ENCODE measurements at regions not wholly inside any gene's neighbourhood (a gene's known extent, or its start where the extent isn't known, plus 50 kb on each side); places are given as distances from the start of the nearest gene placed in this dataset.
"Not testable (repeated sequence)": the region's sequence is repeated elsewhere in the genome, so short reads cannot be mapped to it uniquely, and the experiment has no call there.

GRCh38 chr3:158026236-158026635 lies 80.0 kb downstream of the SHOX2 start:
- DNase-seq (ENCODE audit: low spot score) = no peak

DNA sequence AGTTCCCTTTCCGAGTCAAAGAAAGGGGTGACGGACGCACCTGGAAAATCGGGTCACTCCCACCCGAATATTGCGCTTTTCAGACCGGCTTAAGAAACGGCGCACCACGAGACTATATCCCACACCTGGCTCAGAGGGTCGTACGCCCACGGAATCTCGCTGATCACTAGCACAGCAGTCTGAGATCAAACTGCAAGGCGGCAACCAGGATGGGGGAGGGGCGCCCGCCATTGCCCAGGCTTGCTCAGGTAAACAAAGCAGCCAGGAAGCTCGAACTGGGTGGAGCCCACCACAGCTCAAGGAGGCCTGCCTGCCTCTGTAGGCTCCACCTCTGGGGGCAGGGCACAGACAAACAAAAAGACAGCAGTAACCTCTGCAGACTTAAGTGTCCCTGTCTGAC lies 86.3 kb downstream of the SHOX2 start:
- DNase-seq (ENCODE audit: low spot score) = not testable (repeated sequence)

- DNase-seq (ENCODE audit: low spot score) = no peak
These were observed 87.8 kb downstream of the SHOX2 start for GRCh38 chr3:158018462-158018861.

DNA sequence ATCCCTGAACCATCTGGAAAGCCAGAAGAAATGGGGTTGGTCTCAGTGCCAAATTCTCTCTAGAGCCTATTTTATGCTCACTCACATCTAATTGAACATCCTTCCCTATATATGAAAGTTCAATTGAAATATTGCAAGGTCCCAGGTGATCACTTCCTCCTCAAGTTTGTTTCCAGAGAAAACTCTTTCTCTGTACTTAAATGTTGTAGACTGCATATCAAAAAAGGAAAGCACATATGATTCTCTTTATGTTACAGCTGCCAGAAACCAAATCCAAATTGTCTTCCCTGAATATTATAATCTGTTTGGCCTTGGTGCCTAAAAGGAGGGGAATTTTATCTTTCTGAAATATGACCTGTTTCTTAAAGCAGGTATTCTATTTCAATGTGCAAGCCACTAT lies 93.3 kb downstream of the SHOX2 start:
- DNase-seq (ENCODE audit: low spot score) = no peak

- no peak for DNase-seq (ENCODE audit: low spot score)
These were observed 100.7 kb downstream of the SHOX2 start for GRCh38 chr3:158005391-158006100.

- DNase-seq (ENCODE audit: low spot score) = no peak
These were observed 107.0 kb downstream of the SHOX2 start for GRCh38 chr3:157999246-157999645.

DNA sequence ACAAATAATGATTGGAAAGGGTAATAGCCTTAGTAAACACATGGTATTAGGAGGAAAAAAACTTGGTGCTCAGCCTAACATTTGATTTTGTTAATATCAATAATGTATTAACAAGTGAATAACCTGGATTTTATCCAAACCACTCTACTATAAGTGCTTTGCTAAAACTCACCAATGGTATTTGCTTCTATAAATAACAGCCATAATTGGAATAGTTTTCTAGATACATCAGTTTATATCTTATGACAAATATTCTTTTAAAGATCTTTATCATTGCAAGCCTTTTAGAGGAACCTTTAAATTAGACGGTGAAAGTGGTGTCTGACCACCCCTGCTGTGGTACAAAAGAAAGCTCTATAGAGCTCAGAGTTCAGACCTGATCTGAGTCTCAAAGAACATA lies 123.9 kb downstream of the SHOX2 start:
- DNase-seq (ENCODE audit: low spot score) = no peak

DNA sequence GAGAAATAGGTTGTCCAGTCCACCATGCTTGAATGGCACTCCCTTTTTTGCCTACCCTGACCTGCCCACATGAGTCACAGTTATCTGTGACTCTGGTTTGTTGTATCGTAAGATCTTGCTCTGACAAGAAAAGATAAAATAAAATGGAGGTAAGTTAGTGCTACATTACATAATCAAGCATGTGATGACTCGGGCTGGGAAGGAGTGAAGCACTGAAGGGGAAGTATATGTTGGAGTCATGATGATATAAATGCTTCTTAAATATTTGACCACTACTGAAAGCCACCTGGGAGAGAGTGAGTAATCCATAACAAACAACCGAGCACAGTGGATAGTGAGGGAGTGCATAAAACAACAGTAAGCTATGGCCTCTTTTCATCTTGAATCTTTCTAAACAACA lies 124.4 kb downstream of the SHOX2 start:
- no peak for DNase-seq (ENCODE audit: low spot score)

DNA sequence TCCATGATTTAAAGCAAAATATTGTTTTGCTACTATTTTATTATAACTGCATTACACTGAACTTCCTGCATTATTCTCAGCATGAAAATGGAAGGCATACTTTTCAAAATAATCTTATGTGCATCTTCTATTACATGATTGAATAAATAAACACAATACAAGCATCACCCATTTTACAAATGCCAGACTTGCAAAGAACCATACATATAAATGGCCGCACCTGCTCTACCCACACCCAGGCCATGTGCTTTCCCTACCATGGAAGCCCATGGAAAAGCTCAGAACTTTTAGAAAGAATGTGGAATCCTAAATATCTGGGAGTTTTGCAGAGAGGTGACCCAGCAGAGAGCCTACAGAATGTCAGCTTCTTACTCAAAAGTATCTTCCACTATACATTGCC lies 127.2 kb downstream of the SHOX2 start:
- no peak for DNase-seq (ENCODE audit: low spot score)

GRCh38 chr3:157961665-157962064 lies 144.6 kb downstream of the SHOX2 start:
- no peak for DNase-seq (ENCODE audit: low spot score)

- no peak for DNase-seq (ENCODE audit: low spot score)
These were observed 147.8 kb downstream of the SHOX2 start for GRCh38 chr3:157958457-157958856.

DNA sequence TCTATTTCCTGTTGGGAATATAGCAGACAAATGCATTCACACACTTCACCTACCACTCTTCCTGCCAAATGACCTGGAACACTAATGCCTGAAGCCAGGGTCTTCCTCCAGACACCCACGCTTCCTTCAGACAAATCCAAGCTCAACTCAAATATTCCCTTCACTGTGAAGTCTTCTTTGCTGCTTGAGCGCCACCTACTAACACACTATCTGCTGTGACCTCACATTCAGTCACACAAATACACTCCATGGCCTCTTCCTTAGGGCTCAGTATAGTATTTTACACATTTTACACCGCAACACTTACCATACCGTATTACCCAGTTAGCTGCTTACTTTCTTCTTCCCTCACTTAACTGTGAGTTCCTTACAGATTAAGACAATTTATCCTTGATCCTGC lies 149.4 kb downstream of the SHOX2 start:
- no peak for DNase-seq (ENCODE audit: low spot score)

DNA sequence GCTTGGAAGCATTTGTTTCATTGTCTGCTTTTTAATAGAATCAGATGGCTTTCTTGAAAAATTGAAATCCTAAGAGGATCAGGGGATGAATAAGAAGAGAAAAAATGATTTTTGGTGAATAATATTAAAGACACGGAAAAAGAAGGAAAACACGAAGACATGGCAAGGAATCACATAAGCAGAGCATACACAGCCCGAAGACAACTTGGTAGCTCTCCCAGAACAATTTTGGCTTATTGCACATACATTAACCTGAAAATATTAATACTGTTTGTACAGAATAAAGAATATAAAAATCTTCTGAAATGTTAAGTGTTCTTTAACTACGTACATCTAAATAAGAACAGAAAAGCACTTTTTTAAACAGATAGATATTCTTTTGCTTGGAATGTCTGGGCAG lies 150.0 kb downstream of the SHOX2 start:
- DNase-seq (ENCODE audit: low spot score) = no peak

GRCh38 chr3:157953565-157953964 lies 152.7 kb downstream of the SHOX2 start:
- DNase-seq (ENCODE audit: low spot score) = no peak

DNA sequence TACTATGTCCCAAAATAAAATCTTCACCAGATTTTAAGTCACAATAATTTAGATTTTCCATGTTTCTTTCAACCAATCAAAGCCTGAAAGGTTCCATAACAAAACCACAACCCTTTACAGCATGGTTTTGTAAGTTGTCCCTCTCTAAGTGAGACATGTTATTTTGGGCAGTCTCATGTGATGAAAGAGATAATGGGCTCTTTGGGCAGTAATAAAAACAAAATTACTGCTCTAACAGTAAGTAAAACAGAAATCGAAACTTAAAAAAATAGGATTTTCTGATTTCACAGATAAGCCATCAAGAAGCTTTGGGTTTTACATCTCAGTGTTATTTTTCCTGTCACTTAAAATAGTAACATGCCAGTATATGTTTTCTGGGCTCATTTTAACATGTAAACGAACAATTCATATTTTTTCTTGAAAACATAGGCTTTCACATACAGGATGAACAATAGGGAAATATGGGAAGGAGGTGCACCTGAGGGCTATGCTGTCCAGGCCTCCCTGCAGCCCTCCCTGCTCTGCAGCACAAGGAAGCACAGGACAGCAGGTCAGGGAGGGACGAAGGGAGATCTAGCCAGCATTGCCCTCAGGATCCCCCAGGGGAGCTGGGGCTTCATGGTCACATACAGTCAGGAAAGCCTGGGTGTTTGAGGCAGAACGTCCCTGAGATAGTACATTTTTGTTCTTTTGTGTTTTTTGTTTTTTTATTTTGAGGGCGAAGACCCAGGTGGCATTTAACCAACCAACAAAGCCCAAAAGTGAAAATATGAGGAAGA lies 157.4 kb downstream of the SHOX2 start:
- DNase-seq (ENCODE audit: low spot score) = no peak

DNA sequence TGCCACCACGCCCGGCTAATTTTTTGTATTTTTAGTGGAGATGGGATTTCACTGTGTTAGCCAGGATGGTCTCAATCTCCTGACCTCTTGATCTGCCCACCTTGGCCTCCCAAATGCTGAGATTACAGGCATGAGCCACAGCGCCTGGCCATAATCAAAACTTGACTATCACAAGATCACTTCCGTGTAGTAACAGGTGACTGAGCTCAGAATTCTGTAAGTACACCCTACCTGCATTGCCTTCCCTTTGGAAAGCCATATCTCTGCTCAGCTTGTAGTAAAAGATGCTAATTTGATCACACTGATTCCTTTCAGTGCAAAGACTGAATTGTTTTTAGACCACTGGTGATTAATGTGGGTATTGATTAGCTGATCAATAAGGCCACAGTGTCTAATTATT lies 167.1 kb downstream of the SHOX2 start:
- no peak for DNase-seq (ENCODE audit: low spot score)

GRCh38 chr3:157938154-157938779 lies 168.0 kb downstream of the SHOX2 start:
- DNase-seq (ENCODE audit: low spot score) = no peak

DNA sequence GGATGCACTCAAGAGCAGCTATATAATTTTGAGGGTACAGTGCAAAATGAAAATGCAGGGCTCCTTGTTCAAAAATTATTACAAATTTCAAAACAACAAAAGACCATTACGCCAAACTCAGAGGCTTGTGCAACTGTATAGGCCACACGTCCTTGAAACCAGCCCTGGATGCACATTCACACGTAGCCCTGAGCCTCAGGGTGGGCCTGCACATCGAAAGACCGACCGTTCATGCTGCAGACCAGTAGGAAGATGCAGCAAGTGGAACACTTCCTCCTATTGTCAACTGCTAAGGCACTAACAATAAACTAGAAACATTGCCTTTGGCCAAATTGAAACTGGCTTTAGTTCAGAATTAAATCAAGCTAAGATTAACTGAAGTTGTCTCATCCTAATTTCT lies 174.7 kb downstream of the SHOX2 start:
- no peak for DNase-seq (ENCODE audit: low spot score)

DNA sequence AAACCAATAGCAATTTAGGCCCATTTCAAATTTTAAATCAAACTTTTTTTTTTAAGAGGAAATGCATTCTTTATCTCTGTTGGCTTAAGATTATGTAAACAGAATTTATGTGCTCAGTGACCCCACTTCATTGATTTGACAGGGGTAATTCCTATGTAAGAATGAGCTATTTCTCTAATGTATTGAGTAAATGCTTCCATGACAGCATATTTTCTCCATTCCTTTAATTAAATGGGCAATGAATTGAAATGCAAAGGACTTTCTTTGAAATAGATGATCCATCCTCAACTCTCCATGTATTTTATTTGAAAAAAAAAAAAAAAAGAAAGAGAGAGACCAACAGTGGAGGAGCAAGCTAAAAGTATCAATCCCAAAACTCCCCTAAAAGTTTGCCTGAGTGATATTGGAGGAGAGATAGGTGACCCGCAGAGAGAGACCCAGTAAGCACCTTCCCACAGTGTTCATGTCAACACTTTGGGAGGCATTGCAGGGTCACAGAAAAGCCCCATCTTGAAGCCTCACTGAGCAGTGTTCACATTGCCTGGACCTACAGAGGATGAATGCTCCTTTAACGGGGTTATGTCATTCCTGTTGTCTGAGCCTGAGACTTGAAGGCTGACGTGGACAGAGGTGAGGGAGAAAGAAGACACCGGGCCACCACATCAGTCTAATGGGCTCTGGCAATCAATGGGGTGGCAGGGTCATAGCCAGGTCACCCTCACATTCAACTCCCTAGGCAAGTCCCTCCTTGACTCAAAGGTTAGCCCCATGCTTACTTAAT lies 176.0 kb downstream of the SHOX2 start:
- no peak for DNase-seq (ENCODE audit: low spot score)

GRCh38 chr3:157926822-157927221 lies 179.4 kb downstream of the SHOX2 start:
- no peak for DNase-seq (ENCODE audit: low spot score)

DNA sequence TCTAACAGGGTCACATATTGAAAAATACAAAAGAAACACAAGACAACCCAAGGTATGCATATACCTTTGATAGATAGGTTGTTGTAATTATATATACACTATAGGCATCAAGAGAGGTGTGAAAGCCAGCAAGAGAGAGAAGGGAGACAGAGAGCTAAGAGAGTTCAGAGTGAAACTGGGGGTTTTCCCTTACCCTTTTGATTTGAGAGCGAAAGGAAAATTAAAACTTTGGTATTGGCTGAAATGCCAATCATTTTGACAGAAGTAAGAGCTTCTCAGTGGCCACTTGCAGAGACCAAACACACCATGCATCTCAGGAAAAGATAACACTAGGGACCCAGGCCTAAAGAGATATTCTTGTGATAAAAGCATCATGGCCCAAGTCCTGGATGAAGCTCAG lies 183.6 kb downstream of the SHOX2 start:
- no peak for DNase-seq (ENCODE audit: low spot score)

GRCh38 chr3:157921811-157922210 lies 184.4 kb downstream of the SHOX2 start:
- DNase-seq (ENCODE audit: low spot score) = no peak
